ENCODE measurements at regions not wholly inside any gene's neighbourhood (a gene's known extent, or its start where the extent isn't known, plus 50 kb on each side); places are given as distances from the start of the nearest gene placed in this dataset.

- TF ChIP-seq CTCF (IDR thresholded peaks at IDR 0.05) (no peak), POLR2A (IDR thresholded peaks at IDR 0.05) (no peak)
Measured at GRCh38 chr1:55938861-55939260, 640.5 kb downstream of the PLPP3 start.
